Tibial artery (tissue), 4 donors: ENCODE measurements at regions not wholly inside any gene's neighbourhood (a gene's known extent, or its start where the extent isn't known, plus 50 kb on each side); places are given as distances from the start of the nearest gene placed in this dataset.

Experiments
- DNase-seq, 2 donors: peaks; one replicate each; pipeline ENCODE4 v3.0.0-alpha.2; 2019
- H3K27ac ChIP-seq, 2 donors: fragments of 200-600 bp; sonication (generic) in 1 of 2; 1 replicate in 1 of 2; 2 replicates in 1 of 2; pipeline ENCODE4 v1.5.1; 2018 to 2019; ENCODE audit warnings: mild to moderate bottlenecking in 1 of 2
- H3K27me3 ChIP-seq, 2 donors: fragments of 200-600 bp; sonication (generic) in 1 of 2; one replicate each; pipeline versions ENCODE4 v1.5.1 to v1.6.0; 2016 to 2019
- H3K36me3 ChIP-seq, 3 donors: fragments of 200-600 bp; sonication (generic) in 2 of 3; one replicate each; pipeline ENCODE4 v1.5.1; 2016 to 2019; ENCODE audit warnings: mild to moderate bottlenecking in 2 of 3
- H3K4me1 ChIP-seq, 4 donors: fragments of 200-600 bp; sonication (generic) in 2 of 4; 1 replicate in 3 of 4; 2 replicates in 1 of 4; pipeline ENCODE4 v1.5.1; 2016 to 2019
- H3K4me3 ChIP-seq, 2 donors: fragments of 200-600 bp; sonication (generic) in 1 of 2; 1 replicate in 1 of 2; 2 replicates in 1 of 2; pipeline ENCODE4 v1.5.1; 2018 to 2019; ENCODE audit warnings: mild to moderate bottlenecking in 2 of 2
- H3K9me3 ChIP-seq, 3 donors: fragments of 200-600 bp; sonication (generic) in 1 of 3; one replicate each; pipeline ENCODE4 v1.5.1; 2016 to 2019
- CTCF ChIP-seq, 2 experiments: fragments of 200-600 bp in 1 of 2; fragments of 450-650 bp in 1 of 2; IDR thresholded peaks; one replicate each; pipeline ENCODE4 v1.5.1; 2017 to 2019; ENCODE audit warnings: antibody characterized with exemption in 2 of 2, mild to moderate bottlenecking in 1 of 2, moderate library complexity in 1 of 2
- intact Hi-C: fragments of 100-400 bp; cut with DNase I; formaldehyde crosslinking; loops from one replicate; pipeline ENCODE4 v1.15.0; 2023; ENCODE audit warnings: low total_unique reads

DNA sequence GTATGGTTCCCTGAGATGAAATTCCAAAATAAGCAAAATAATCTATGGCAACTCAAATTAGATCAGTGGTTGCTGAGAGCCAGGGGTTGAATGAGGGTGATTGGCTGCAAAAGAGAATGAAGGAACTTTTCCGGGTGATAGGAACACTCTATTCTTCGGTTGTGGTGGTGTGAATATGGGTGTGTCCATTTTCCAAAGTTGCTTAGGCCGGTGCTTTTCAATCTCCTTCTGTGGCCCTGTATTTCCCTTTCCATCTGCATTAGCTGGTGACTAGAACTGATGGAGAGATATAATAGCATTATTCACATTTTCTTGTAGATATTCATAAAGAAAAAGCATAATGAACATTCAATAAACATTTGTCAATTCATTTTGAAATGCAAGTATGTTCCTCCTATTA lies 382.9 kb downstream of the TFEC start:
- intact Hi-C loops: no loop called here
- TF ChIP-seq CTCF (IDR thresholded peaks at IDR 0.05): no peak

GRCh38 chr7:115642194-115642593 lies 388.4 kb downstream of the TFEC start:
- no peak overlapping the region for H3K4me3 ChIP-seq
- no peak for TF ChIP-seq CTCF (IDR thresholded peaks at IDR 0.05)
- no peaks in the 10 kb centered on the region for H3K27me3 ChIP-seq
- no peaks in the 10 kb centered on the region for H3K4me1 ChIP-seq
- H3K9me3 ChIP-seq: peaks cover 0 to 6% (median 5%) of the 10 kb centered on the region in 3 donors
- no peaks in the 10 kb centered on the region for H3K36me3 ChIP-seq
- intact Hi-C loops: no loop called here
- no peak overlapping the region for H3K27ac ChIP-seq
- DNase-seq: no peak

More for the DNA sequence above, 382.9 kb downstream of the TFEC start:
- Histone ChIP-seq H3K27ac (no peak overlapping the region), H3K36me3 (no peaks in the 10 kb centered on the region), H3K4me1 (no peaks in the 10 kb centered on the region), H3K4me3 (no peak overlapping the region), H3K9me3 (no peaks in the 10 kb centered on the region), H3K27me3 (no peaks in the 10 kb centered on the region)
- DNase-seq: no peak

GRCh38 chr7:115638853-115639252 lies 391.7 kb downstream of the TFEC start:
- Histone ChIP-seq H3K4me1 (peaks cover 0 to 4% (median 0%) of the 10 kb centered on the region in 4 donors), H3K4me3 (no peak overlapping the region), H3K27ac (no peak overlapping the region), H3K36me3 (no peaks in the 10 kb centered on the region), H3K9me3 (peaks cover 0 to 6% (median 5%) of the 10 kb centered on the region in 3 donors), H3K27me3 (no peaks in the 10 kb centered on the region)
- intact Hi-C loops: no loop called here
- DNase-seq: no peak
- no peak for TF ChIP-seq CTCF (IDR thresholded peaks at IDR 0.05)

GRCh38 chr7:115637128-115637527 lies 393.4 kb downstream of the TFEC start:
- no peaks in the 10 kb centered on the region for H3K36me3 ChIP-seq
- intact Hi-C loops: no loop called here
- H3K27ac ChIP-seq: no peak overlapping the region
- no peaks in the 10 kb centered on the region for H3K27me3 ChIP-seq
- H3K9me3 ChIP-seq: peaks cover 0 to 5% (median 4%) of the 10 kb centered on the region in 3 donors
- peaks cover 0 to 4% (median 0%) of the 10 kb centered on the region in 4 donors for H3K4me1 ChIP-seq
- H3K4me3 ChIP-seq: no peak overlapping the region
- DNase-seq: no peak
- no peak for TF ChIP-seq CTCF (IDR thresholded peaks at IDR 0.05)

DNA sequence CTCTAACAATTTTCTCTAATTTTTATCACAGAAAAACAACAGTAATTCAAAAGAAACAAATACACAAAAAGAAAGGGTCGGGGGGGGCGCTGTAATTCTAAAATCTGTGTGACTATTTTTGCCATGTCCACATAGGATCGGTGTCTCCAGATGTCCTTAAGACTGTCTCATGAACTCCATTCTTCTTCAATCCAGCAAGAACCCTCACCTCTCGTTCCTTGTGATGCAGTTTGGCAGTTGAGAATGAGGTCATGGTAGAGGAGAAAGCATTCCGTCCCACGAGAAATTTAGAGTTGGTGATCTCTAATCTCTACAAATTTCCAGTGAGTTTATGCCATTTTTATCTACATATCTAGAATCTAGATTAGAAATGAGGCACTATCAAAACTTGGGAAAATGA lies 394.7 kb downstream of the TFEC start:
- no peak for DNase-seq
- intact Hi-C loops: no loop called here
- Histone ChIP-seq H3K27me3 (no peaks in the 10 kb centered on the region), H3K36me3 (no peaks in the 10 kb centered on the region), H3K9me3 (no peaks in the 10 kb centered on the region), H3K4me3 (no peak overlapping the region), H3K27ac (no peak overlapping the region), H3K4me1 (peaks cover 0 to 4% (median 0%) of the 10 kb centered on the region in 4 donors)
- no peak for TF ChIP-seq CTCF (IDR thresholded peaks at IDR 0.05)

DNA sequence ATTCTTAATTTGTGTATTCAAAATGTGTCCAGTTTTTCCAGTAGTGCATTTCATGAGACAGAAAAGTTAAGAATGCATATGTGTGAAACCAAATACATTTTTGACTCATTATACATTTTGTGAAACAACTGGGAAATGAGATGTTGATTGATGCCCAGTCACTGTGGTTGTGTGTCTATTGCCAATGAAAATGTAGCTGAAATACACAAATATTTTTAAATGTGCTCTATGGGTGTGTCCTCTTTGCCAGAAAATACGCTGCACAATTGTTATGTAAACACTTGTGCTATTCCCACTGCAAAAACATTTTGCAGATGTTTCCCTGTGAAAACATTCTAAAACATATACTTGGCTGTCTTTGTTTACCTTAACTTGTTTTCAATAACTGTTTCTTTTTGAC lies 395.2 kb downstream of the TFEC start:
- H3K27me3 ChIP-seq: no peaks in the 10 kb centered on the region
- no peak for DNase-seq

More for the DNA sequence above, 395.2 kb downstream of the TFEC start:
- Histone ChIP-seq H3K4me3 (no peak overlapping the region), H3K36me3 (no peaks in the 10 kb centered on the region), H3K27ac (no peak overlapping the region), H3K9me3 (no peaks in the 10 kb centered on the region), H3K4me1 (peaks cover 0 to 4% (median 0%) of the 10 kb centered on the region in 4 donors)
- intact Hi-C loops: no loop called here
- no peak for TF ChIP-seq CTCF (IDR thresholded peaks at IDR 0.05)
